ENCODE measurements at regions not wholly inside any gene's neighbourhood (a gene's known extent, or its start where the extent isn't known, plus 50 kb on each side); places are given as distances from the start of the nearest gene placed in this dataset.
A peak's percentile ranks its signal among the peaks of the same experiment; 100 is the strongest.
"Not testable (repeated sequence)": the region's sequence is repeated elsewhere in the genome, so short reads cannot be mapped to it uniquely, and the experiment has no call there.

DNA sequence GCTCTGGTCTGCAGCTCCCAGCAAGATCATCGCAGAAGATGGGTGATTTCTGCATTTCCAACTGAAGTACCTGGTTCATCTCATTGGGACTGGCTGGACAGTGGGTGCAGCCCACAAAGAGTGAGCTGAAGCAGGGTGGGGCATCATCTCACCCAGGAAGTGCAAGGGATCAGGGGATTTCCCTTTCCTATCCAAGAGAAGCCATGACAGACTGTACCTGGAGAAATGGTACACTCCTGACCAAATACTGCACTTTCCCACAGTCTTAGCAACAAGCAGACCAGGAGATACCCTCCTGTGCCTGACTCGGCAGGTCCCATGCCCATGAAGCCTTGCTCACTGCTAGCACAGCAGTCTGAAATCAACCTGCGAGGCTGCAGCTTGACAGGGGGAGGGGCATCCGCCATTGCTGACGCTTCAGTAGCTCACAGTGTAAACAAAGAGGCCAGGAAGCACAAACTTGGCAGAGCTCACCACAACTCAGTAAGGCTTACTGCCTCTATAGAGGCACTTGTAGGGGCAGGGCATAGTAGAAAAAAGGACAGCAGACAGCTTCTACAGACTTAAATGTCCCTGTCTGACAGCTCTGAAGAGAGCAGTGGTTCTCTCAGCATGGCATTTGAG, 60.5 kb downstream of the AREG start:
- peak; percentile 44 for DNase-seq

DNA sequence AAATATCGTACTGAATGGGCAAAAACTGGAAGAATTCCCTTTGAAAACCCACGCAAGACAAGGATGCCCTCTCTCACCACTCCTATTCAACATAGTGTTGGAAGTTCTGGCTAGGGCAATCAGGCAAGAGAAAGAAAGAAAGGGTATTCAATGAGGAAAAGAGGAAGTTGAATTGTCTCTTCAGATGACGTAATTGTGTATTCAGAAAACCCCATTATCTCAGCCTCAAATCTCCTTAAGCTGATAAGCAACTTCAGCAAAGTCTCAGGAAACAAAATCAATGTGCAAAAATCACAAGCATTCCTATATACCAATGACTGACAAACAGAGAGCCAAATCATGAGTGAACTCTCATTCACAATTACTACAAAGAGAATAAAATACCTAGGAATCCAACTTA, 64.4 kb downstream of the AREG start:
- not testable (repeated sequence) for DNase-seq

DNA sequence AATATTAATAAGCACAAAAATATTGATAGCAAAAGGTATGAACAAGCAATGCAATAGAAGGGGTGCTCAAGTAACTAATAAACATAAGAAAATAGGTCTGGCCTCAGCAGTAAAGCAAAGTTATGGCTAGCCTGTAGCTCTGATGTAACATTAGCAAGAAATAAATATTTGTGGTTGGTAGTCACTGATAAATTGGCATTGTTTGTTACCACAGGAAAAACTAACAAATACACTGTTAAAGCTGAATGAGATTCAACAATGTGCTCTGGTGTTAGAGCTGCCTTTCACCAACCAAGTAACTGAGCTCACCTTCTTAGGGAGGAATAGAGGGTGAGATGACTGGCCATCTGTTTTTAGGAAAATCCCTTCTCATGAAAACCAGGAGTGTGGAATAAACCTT, 71.4 kb downstream of the AREG start:
- DNase-seq = no peak

DNA sequence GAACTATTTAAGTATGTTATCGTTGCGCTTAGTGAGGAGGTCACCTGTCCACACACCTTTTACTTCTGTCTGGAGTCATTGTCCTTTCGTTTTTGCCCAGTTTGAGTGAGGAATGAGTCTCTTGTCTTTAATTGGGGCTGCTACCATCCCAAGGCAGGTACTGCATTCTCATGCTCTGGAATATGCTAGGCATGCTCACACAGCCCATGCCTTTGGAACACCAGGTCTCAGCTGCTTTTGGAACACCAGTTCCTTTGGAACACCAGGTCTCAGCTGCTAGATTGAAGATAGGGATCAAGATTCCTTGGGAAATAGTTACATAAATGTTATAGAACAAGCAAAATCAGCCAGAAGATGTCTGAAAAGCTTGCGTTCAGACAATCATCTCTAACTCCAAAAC, 73.1 kb downstream of the AREG start:
- DNase-seq = no peak

DNA sequence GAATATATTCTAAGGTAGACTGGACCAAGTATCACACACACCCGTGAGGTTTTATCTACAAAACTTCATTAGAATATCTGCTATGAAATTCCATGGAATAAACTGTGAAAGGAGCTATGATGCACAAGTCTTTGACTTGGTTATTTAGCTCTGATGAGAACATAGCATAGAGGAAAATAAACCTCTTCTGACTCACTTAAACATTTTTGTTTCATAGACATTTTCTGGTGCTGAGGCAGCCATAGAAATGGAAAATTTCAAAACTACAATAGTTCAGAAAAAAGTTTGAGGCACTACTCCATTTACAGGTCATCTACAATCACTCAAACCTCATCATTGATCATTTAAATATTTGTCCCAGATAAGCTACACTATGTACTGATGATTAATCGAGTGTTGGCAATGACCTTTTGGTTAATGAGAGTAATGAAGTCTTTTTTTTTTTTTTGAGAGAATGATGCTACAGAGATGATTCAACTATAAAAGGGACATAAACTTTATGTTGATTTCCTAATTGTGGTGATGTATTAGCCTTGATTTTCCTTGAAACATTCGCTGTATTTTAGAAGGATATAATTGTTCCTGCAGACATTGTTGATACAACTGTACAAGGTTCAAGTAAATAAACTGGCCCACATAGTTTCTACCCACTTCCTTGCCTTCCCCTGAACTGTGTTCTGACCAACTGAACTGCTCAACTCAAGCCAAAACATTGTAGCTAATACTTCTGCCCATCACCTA, 77.5 kb downstream of the AREG start:
- no peak for DNase-seq

DNA sequence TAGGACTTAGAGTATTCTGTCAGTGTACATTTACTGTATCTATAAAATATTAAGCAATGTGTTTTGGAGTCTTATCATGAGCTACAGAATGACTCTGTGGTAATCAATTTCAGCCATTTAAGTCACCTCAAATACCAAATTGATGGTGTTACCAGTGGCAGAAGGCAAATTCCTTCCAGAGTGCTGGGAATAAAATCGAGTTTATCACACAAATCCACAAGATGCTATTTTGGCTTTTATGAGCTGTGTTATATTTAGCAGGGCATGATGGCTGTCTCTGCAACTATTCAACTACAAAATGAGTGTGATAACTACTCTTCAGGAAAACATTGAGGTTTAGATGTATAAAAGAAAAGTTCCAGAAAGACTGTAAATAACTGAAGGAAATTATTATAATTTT, 78.2 kb downstream of the AREG start:
- no peak for DNase-seq

DNA sequence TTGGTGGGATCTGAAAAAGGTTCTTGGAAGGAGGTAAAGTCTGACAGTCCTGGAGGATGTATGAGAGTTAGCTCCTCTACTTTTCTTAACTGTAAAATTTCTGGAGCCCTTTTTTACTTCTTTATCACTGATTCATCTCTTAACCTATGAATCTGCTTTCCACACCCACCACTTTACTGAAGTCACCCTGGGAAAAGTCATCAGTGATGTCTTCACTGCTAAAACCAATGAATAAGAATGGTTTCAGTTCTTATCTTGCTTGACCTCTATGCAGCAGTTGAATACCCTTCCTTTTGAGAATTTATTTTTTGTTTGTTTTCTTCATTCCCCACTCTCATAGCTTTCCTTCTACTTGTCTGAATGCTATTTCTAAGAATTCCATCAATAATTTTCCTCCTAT, 80.0 kb downstream of the AREG start:
- no peak for DNase-seq

DNA sequence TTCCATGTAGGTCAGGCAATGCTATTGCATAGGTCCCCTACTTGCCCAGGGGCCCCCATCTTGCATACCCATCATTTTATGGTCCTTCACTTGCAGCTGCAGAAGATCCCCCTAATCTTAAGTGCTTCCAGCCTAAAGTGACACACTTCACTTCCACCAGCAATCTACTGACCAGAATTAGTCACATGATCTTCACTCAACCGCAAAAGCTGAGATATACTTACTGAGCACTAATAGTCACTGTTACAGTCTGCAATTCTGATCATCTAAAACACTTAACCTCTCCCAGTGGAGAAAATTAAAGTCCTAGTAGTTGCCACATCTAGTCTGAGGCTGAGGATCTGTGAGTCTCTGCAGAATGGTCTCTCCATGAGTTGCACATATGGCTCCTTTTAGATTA, 82.1 kb downstream of the AREG start:
- DNase-seq = no peak

DNA sequence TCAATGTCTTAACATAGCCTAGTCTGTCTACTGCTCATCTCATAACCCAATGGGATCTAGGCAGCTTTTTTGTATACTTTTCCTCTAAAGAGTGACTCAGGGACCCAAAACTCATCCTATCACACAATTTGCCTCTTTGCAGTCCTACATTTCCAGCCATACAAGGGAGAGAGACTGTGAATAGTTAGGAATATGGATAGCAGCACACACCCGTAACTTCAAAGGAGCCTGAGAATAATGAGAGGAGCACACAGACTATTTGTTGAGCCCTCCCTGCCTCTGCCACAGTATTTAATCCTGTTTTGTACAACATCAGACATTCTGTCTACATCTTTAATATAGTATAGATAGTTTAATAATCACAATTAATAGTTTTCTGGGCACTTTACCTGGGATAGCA, 83.2 kb downstream of the AREG start:
- no peak for DNase-seq

DNA sequence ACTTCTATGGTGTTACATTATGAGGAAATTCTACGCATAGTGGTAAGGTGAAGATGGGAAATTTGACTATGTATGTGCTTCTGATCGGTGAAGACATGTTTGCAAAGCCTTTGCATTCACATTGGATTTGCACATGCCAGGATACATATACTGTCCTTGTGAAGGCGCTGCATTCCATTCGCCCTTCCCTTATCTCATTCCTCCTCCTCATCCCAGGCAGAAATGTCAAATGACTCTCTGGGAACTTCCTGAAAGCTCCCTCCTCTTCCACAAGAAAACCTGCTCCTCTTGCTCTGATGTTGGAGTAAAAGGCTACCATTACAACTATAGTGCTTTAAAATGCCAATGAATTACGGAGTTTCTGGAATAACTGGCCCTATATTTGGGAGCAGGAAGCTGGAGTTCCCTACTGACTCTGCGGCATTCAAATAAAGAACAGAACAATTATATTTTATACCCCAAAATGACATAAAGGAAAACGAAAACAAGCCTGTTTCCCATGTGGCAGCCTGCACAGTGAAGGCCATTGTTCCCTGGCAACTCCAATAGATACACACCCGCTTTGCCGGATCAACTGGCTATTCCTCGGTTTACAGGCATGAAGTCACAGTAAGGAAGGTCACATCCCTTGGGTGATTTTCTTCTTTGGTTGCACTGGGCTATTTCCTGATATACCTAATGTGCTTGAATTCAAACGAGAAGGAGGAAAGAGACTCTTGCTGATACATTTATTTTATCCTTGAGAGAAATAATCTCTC, 84.5 kb downstream of the AREG start:
- no peak for DNase-seq

DNA sequence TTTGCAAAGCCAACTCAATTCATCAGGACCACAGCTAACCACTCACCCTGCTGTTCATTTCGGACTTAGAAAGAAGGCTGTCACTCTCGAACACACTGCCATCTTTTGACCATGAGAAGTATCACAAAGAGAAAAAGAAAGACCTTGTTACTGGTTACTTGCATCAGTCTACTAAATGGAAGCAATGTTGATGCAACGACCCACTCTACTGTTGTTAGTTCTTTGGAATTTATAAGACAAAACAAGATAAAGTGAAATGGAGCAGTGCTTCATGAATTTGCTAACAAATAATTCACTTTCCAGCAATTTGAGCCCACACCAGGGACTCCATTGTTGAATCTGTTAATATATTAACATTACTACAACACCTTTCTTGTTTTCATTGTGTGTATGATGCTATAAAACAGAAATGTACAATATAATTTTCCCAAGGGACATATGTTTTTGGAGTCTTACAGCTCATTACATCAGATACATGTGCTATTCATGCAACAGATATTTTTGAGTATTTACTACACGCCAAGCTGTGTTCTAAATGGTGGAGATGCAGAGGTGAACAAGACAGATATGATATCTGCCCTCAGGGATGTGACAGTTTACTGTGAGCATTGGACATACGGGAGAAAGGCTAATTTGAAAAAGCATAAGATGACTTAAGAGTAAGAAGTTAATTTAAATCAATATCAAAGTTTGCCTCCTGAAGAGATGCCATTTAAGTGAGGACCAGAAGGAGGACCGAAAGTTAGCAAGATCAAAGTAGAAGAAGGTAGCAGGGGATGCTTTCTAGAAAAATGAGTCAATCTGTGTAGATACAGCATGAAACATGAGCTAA, 87.2 kb downstream of the AREG start:
- peak; percentile 85 for DNase-seq

DNA sequence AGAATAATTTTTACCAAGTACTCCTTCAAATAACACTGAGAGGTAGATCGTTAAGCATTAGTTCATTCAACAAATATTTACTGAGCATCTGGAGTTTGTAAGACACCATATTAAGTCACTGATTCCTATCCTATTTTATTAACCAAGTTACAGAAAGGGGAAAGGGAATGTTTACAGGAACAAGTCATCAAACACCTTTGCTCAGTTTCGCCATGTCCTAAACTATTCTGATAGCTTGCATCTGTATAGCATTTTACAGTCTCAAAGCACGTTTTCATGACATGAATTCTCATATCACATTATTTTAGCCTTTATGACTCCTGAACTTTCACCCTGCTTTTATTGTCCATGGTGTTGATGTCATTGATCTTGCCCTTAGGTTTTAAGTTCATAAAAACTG, 89.2 kb downstream of the AREG start:
- DNase-seq = no peak

DNA sequence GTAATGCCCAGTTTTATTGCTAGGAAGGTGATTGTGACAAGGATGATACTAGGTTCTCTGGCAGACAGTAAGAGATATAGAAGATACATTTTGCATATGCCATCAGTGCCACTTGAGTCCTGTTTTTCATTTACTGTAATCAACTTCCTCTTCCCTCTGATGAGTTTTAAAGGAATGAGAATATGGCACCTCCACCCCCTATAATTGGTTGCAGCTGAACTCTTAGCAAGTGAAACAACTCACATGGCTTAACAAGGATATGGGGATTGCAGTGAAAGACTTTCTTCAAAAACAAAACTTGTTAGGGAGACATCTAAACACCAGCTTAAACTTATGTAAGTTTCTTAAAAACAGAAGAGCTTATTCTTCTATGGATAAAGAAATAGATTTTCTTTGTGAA, 90.0 kb downstream of the AREG start:
- DNase-seq = no peak

DNA sequence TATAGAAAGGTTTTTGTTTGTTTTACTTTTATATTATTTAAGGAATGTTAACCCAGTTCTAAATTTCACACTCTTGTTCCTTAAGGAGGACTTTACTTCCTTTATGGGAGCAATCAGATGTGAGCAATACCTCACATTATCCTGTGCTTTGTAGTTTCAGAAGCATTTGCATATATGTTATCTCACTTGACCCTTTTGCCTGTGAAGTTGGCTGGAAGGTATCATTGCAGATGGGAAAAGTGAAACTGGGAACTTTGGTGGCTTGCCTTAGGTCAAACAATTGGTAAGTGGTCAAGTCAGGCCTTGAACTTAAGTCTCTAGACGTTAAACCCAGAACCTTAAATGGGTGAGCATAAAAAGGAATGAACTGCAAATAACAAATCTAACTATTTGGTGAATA, 90.6 kb downstream of the AREG start:
- DNase-seq = no peak

DNA sequence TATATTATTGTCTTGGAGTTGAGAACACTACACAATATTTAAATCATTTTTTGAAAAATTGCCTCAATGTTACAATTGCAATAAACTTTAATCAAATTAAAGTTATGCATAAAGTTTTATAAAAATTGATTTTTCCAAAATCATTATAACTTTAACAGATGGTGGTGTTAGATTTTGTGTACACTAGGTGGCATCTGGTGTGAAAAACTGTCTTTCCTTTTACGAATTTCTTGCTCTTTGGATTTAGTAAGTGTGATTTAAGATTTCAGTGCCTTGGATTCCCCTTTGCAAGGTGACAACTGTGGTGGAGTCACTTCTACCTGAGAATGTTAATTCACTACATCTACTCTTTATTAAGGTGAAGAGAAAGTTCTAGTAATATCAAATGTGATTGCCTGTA, 91.6 kb downstream of the AREG start:
- no peak for DNase-seq

DNA sequence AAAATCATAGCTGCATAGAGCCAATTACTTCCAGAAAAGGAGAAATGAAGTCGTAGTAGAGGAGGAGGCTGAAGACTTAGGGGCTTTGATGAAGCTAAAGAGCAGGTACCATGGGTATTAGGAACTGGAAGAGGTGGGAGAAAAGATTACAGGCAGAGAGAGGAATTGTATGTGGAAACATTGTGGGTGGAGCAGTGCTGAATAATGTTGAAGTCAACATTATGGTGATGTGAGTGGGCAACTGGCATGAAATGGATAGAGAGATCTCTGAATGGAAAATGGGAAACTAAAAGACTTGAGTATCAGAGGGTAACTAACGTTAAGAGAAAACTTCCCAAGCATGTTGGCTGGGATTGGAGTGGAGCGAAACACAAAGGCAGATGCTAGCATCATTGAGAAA, 92.5 kb downstream of the AREG start:
- DNase-seq = no peak

DNA sequence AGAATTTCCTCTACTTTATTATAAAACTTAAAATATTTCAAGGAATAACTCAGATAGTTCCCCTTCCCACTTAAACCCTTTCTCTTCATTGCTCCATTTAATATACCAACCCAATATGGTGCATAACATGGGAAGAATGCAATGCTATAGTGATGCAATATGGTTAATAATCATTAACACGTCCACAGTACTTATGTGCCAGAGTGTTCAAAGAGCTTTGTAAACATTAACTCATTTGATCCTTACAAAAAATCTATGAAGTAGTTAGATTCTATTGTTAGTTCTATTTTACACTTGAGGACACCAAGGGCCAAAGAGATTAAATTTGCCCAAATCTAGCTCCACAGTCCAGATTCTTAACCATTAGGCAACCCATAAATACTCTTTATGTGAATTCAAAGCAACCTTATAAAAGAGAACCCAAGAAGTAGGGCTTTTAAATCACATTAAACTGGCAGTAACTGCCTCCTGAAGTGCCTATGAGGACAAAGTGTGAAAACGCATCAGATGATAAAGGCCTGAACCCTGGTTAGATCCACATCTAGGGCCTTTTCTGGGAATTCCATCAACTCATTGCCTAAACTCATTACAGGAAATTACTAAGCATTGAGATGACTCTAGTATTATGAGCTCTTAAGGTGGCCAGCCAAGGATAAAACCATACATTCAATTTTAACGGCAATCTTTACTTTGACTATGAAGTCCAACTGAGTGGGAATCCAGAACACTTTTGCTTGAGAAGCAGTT, 94.3 kb downstream of the AREG start:
- no peak for DNase-seq

DNA sequence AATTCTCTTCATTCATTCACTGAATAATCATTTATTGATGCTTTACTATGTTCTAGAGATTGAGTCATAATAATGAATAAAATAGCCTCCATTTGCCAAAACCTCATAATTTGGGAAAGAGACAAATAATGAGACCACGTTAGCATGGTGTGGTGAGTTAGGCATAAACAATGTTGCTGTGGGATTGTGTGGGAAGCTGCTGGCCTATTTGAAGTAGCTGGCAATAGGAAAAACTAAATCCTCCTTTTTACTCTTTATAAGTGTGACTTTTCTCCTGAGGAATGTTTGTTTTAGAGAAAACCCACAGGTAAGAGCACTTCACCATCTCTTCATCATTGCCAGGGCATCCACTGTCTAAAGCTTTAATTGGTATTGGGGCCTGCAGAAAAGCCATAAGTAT, 95.3 kb downstream of the AREG start:
- DNase-seq = no peak

DNA sequence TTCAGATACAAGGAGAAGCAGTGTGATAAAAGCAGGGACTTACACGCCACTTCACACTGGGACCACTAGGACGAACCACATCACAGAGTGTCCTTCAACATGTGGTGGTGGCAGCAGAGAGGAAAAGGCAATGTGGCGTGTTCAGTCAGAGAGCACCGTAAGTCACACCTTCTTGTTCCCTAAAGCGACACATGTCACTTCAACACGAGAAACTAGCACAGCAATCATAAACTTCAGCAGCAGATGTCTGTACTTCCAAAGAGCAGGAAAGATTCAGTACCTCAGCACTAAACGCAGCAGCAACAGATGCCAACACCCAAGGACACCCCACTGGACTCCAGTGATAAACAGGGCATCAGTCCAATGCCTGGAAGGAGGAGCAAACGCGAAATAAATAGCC, 96.7 kb downstream of the AREG start:
- no peak for DNase-seq

DNA sequence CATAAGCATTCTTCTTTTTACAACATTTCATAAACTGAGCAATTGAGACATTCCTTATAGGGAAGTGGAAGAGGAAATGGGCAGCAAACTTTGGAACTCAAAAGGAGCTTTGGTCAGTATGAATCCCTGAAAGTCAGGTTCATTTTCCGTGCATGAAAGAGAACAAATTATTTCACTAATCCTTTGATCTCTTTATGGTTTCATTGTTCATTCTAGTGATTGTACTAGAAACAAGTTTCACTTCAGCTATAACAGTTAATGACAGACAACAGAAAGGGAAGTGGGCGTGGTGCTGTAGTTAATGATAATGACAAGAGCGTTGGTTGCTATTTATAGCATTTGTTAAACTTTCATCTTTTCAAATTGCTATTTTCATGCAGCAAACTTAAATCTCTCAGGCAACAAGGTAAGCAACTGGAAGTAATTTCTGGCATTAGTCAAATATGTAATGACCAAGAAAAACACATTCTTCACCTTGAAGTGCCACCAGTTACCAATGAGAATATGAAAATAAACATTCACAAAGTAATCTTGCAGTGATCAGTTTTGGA, 98.4 kb downstream of the AREG start:
- DNase-seq = no peak

DNA sequence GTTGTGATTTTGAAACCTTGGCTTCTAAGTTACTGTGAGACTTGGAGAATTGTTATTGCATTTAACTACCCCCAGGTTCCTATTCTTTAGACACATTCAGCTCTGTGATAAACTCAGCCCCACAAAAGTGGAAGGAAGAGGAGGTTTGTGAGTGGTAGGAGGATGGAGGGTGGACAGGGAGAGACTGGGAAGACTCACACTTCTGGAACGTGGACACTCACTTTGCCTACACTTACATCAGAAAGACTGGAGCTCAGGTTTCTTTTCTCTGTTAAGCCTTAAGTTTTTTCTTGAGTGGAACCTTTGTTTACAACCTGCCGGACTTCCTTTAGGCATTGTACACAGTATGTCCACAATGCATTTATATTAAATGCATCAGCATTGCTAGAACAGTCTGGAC, 99.0 kb downstream of the AREG start:
- peak; percentile 73 for DNase-seq

Data from fibroblast of skin of back (primary cell).